SK-N-MC (cell line): ENCODE measurements at regions not wholly inside any gene's neighbourhood (a gene's known extent, or its start where the extent isn't known, plus 50 kb on each side); places are given as distances from the start of the nearest gene placed in this dataset.

ENCODE experiments used
- DNase-seq: peaks from one replicate; pipeline ENCODE4 v3.0.0-alpha.2; 2011; ENCODE audit warnings: low read depth, low spot score
- H3K27ac ChIP-seq: fragments of 200-600 bp; sonication (generic); 2 replicates; pipeline ENCODE4 v1.5.1; 2016; ENCODE audit warnings: mixed run types
- H3K36me3 ChIP-seq: fragments of 200-600 bp; sonication (generic); 2 replicates; pipeline ENCODE4 v1.6.1; 2017; ENCODE audit warnings: antibody characterized with exemption, low read length, mixed read lengths; ENCODE audit not compliant: insufficient read depth
- H3K4me3 ChIP-seq: fragments of 200-600 bp; sonication (generic); 2 replicates; pipeline ENCODE4 v1.5.1; 2016
- H3K9ac ChIP-seq: fragments of 200-600 bp; sonication (generic); 2 replicates; pipeline ENCODE4 v1.8.0; 2017; ENCODE audit warnings: mixed run types, mixed read lengths; ENCODE audit not compliant: insufficient read length
- H3K9me3 ChIP-seq: fragments of 200-600 bp; sonication (generic); 2 replicates; pipeline ENCODE4 v1.6.1; 2017; ENCODE audit warnings: low read depth, mild to moderate bottlenecking, antibody characterized with exemption, low read length, moderate library complexity, mixed read lengths
- EZH2 ChIP-seq: fragments of 200-600 bp; sonication (generic); IDR thresholded peaks from one replicate; pipeline ENCODE4 v1.6.1; 2017; ENCODE audit warnings: antibody characterized with exemption
- FOXP2 ChIP-seq: optimal IDR thresholded peaks from 2 replicates; pipeline ENCODE3; 2011; ENCODE audit warnings: mild to moderate bottlenecking, moderate library complexity; ENCODE audit not compliant: insufficient read depth; ENCODE audit errors: extremely low read length, control extremely low read depth
- POLR2AphosphoS5 ChIP-seq: IDR thresholded peaks from 2 replicates; pipeline ENCODE4 v1.6.1; 2012; ENCODE audit warnings: mild to moderate bottlenecking, low read depth, low read length, borderline replicate concordance

- Histone ChIP-seq H3K4me3 (no peak overlapping the region), H3K27ac (no peak overlapping the region), H3K36me3 (no peaks in the 10 kb centered on the region), H3K9me3 (no peaks in the 10 kb centered on the region), H3K9ac (no peak overlapping the region)
- no peak for DNase-seq
- TF ChIP-seq EZH2, result no peak
- no peak for TF ChIP-seq FOXP2
- TF ChIP-seq POLR2AphosphoS5, result no peak
These were observed 592.1 kb upstream of the CDH2 start for GRCh38 chr18:28768791-28769768.

- Histone ChIP-seq H3K9ac (no peak overlapping the region), H3K27ac (no peak overlapping the region), H3K36me3 (no peaks in the 10 kb centered on the region), H3K4me3 (no peak overlapping the region), H3K9me3 (no peaks in the 10 kb centered on the region)
- TF ChIP-seq EZH2 (no peak), FOXP2 (no peak), POLR2AphosphoS5 (no peak)
- DNase-seq, result no peak
These were observed 590.8 kb upstream of the CDH2 start for GRCh38 chr18:28767727-28768211.

- H3K9ac ChIP-seq, result no peak overlapping the region
- no peak for DNase-seq
- H3K36me3 ChIP-seq, result no peaks in the 10 kb centered on the region
- no peak for TF ChIP-seq EZH2
- no peak for TF ChIP-seq POLR2AphosphoS5
- no peak for TF ChIP-seq FOXP2
- H3K4me3 ChIP-seq, result no peak overlapping the region
- H3K9me3 ChIP-seq, result no peaks in the 10 kb centered on the region
- no peak overlapping the region for H3K27ac ChIP-seq
These were observed 590.3 kb upstream of the CDH2 start for GRCh38 chr18:28767201-28767600.

GRCh38 chr18:28766721-28767120 lies 589.8 kb upstream of the CDH2 start:
- H3K9ac ChIP-seq, result no peak overlapping the region
- no peaks in the 10 kb centered on the region for H3K9me3 ChIP-seq
- no peaks in the 10 kb centered on the region for H3K36me3 ChIP-seq
- H3K4me3 ChIP-seq, result no peak overlapping the region
- TF ChIP-seq FOXP2, result no peak
- TF ChIP-seq EZH2, result no peak
- TF ChIP-seq POLR2AphosphoS5, result no peak
- no peak for DNase-seq
- H3K27ac ChIP-seq, result no peak overlapping the region

- Histone ChIP-seq H3K36me3 (no peaks in the 10 kb centered on the region), H3K27ac (no peak overlapping the region), H3K9ac (no peak overlapping the region), H3K4me3 (no peak overlapping the region), H3K9me3 (no peaks in the 10 kb centered on the region)
- no peak for DNase-seq
- TF ChIP-seq POLR2AphosphoS5, result no peak
- TF ChIP-seq FOXP2, result no peak
- no peak for TF ChIP-seq EZH2
These were observed 589.1 kb upstream of the CDH2 start for GRCh38 chr18:28766027-28766426.

GRCh38 chr18:28760299-28760698 lies 583.4 kb upstream of the CDH2 start:
- TF ChIP-seq POLR2AphosphoS5, result no peak
- TF ChIP-seq EZH2, result no peak
- TF ChIP-seq FOXP2, result no peak
- no peak overlapping the region for H3K27ac ChIP-seq
- DNase-seq, result no peak
- no peaks in the 10 kb centered on the region for H3K9me3 ChIP-seq
- H3K4me3 ChIP-seq, result no peak overlapping the region
- no peak overlapping the region for H3K9ac ChIP-seq
- H3K36me3 ChIP-seq, result no peaks in the 10 kb centered on the region

- Histone ChIP-seq H3K9me3 (no peaks in the 10 kb centered on the region), H3K9ac (no peak overlapping the region), H3K27ac (no peak overlapping the region), H3K36me3 (no peaks in the 10 kb centered on the region), H3K4me3 (no peak overlapping the region)
- TF ChIP-seq FOXP2, result no peak
- TF ChIP-seq POLR2AphosphoS5, result no peak
- TF ChIP-seq EZH2, result no peak
- no peak for DNase-seq
These were observed 580.6 kb upstream of the CDH2 start for GRCh38 chr18:28757466-28758008.

- Histone ChIP-seq H3K36me3 (no peaks in the 10 kb centered on the region), H3K4me3 (no peak overlapping the region), H3K9me3 (no peaks in the 10 kb centered on the region), H3K27ac (no peak overlapping the region), H3K9ac (no peak overlapping the region)
- TF ChIP-seq POLR2AphosphoS5, result no peak
- no peak for TF ChIP-seq FOXP2
- TF ChIP-seq EZH2, result no peak
- DNase-seq, result no peak
These were observed 566.2 kb upstream of the CDH2 start for GRCh38 chr18:28743115-28743514.
